Prostate gland (tissue), 2 donors: ENCODE measurements at regions not wholly inside any gene's neighbourhood (a gene's known extent, or its start where the extent isn't known, plus 50 kb on each side); places are given as distances from the start of the nearest gene placed in this dataset.

Source experiments
- DNase-seq: peaks from one replicate; pipeline ENCODE4 v3.0.0-alpha.2; 2019; ENCODE audit warnings: low spot score
- H3K27ac ChIP-seq, 2 donors: fragments of 200-600 bp; sonication (generic); 2 replicates each; pipeline ENCODE4 v1.5.1; 2017 to 2019
- H3K27me3 ChIP-seq: fragments of 200-600 bp; sonication (generic); replicated peaks from 2 replicates; pipeline ENCODE4 v1.5.1; 2019; ENCODE audit not compliant: insufficient read depth
- H3K36me3 ChIP-seq, 2 donors: fragments of 200-600 bp; sonication (generic); 1 replicate in 1 of 2; 2 replicates in 1 of 2; pipeline versions ENCODE4 v1.5.1 to v1.8.1; 2017 to 2019
- H3K4me1 ChIP-seq: fragments of 200-600 bp; sonication (generic); replicated peaks from 2 replicates; pipeline ENCODE4 v1.5.1; 2019
- H3K4me3 ChIP-seq, 2 donors: fragments of 200-600 bp; sonication (generic); 2 replicates each; pipeline ENCODE4 v1.5.1; 2017 to 2019
- H3K9me3 ChIP-seq: fragments of 200-600 bp; sonication (generic); 2 replicates; pipeline ENCODE4 v1.5.1; 2017
- CTCF ChIP-seq, 4 experiments: fragments of 200-600 bp in 2 of 4; fragments of 450-650 bp in 2 of 4; sonication (generic) in 2 of 4; IDR thresholded peaks; 1 replicate in 3 of 4; 2 replicates in 1 of 4; pipeline ENCODE4 v1.5.1; 2016 to 2019; ENCODE audit warnings: antibody characterized with exemption in 4 of 4, mild to moderate bottlenecking in 2 of 4, moderate library complexity in 2 of 4
- POLR2A ChIP-seq: fragments of 450-650 bp; IDR thresholded peaks from one replicate; pipeline ENCODE4 v1.6.1; 2016; ENCODE audit warnings: antibody characterized with exemption, mild to moderate bottlenecking
- POLR2AphosphoS5 ChIP-seq: sonication (generic); formaldehyde crosslinking; IDR thresholded peaks from one replicate; pipeline ENCODE4 v1.6.1; 2017; ENCODE audit warnings: antibody characterized with exemption
- WGBS: methylation state at CpG from one replicate; pipeline ENCODE4 v1.1.5; 2018; 5-methylcytosine and 5-hydroxymethylcytosine counted together
- intact Hi-C: fragments of 100-400 bp; cut with DNase I; formaldehyde crosslinking; loops from one replicate; pipeline ENCODE4 v1.14.2; 2022

- H3K27me3 ChIP-seq = no peaks in the 10 kb centered on the region
- no peaks in the 10 kb centered on the region for H3K4me1 ChIP-seq
- intact Hi-C loops = no loop called here
- H3K9me3 ChIP-seq = no peaks in the 10 kb centered on the region
- no peak overlapping the region for H3K27ac ChIP-seq
- DNase-seq = no peak
- WGBS = 97% methylated on average over 3 of the region's 3 CpGs
- H3K36me3 ChIP-seq = no peaks in the 10 kb centered on the region
- no peak overlapping the region for H3K4me3 ChIP-seq
- TF ChIP-seq CTCF (IDR thresholded peaks at IDR 0.05) = no peak
Observed at GRCh38 chr12:23303220-23303619, 646.2 kb downstream of the SOX5 start.

- WGBS = 94% methylated on average over 1 of the region's 1 CpG
- Histone ChIP-seq H3K27me3 (no peaks in the 10 kb centered on the region), H3K4me1 (no peaks in the 10 kb centered on the region), H3K36me3 (no peaks in the 10 kb centered on the region), H3K9me3 (no peaks in the 10 kb centered on the region), H3K4me3 (no peak overlapping the region), H3K27ac (no peak overlapping the region)
- DNase-seq = no peak
- intact Hi-C loops = no loop called here
- TF ChIP-seq POLR2AphosphoS5 (no peak), CTCF (IDR thresholded peaks at IDR 0.05) (no peak), POLR2A (no peak)
Observed at GRCh38 chr12:23303821-23304220, 645.6 kb downstream of the SOX5 start.

GRCh38 chr12:23333938-23334337 lies 615.5 kb downstream of the SOX5 start:
- intact Hi-C loops = no loop called here
- TF ChIP-seq POLR2AphosphoS5 = no peak
- Histone ChIP-seq H3K9me3 (no peaks in the 10 kb centered on the region), H3K4me3 (no peak overlapping the region), H3K4me1 (no peaks in the 10 kb centered on the region), H3K27ac (no peak overlapping the region), H3K36me3 (no peaks in the 10 kb centered on the region), H3K27me3 (no peaks in the 10 kb centered on the region)
- no peak for DNase-seq
- 94% methylated on average over 2 of the region's 2 CpGs for WGBS

GRCh38 chr12:23335593-23335992 lies 613.9 kb downstream of the SOX5 start:
- no peak overlapping the region for H3K4me3 ChIP-seq
- intact Hi-C loops = no loop called here
- WGBS = 58% methylated on average over 3 of the region's 3 CpGs

GRCh38 chr12:23337213-23337612 lies 612.3 kb downstream of the SOX5 start:
- DNase-seq = no peak
- TF ChIP-seq POLR2AphosphoS5 (no peak), POLR2A (no peak), CTCF (IDR thresholded peaks at IDR 0.05) (no peak)
- H3K4me3 ChIP-seq = no peak overlapping the region
- intact Hi-C loops = no loop called here
- H3K9me3 ChIP-seq = no peaks in the 10 kb centered on the region
- H3K27ac ChIP-seq = no peak overlapping the region
- H3K36me3 ChIP-seq = no peaks in the 10 kb centered on the region
- H3K27me3 ChIP-seq = no peaks in the 10 kb centered on the region
- 92% methylated on average over 3 of the region's 3 CpGs for WGBS
- H3K4me1 ChIP-seq = no peaks in the 10 kb centered on the region

More at GRCh38 chr12:23335593-23335992, 613.9 kb downstream of the SOX5 start:
- H3K27ac ChIP-seq = no peak overlapping the region
- H3K9me3 ChIP-seq = no peaks in the 10 kb centered on the region
- no peak for DNase-seq
- no peaks in the 10 kb centered on the region for H3K36me3 ChIP-seq
- no peaks in the 10 kb centered on the region for H3K27me3 ChIP-seq
- H3K4me1 ChIP-seq = no peaks in the 10 kb centered on the region
- no peak for TF ChIP-seq CTCF (IDR thresholded peaks at IDR 0.05)
- no peak for TF ChIP-seq POLR2A
- no peak for TF ChIP-seq POLR2AphosphoS5
